ENCODE measurements at regions not wholly inside any gene's neighbourhood (a gene's known extent, or its start where the extent isn't known, plus 50 kb on each side); places are given as distances from the start of the nearest gene placed in this dataset.
"Not testable (repeated sequence)": the region's sequence is repeated elsewhere in the genome, so short reads cannot be mapped to it uniquely, and the experiment has no call there.

GRCh38 chr4:186982160-186982559 lies 258.5 kb upstream of the FAT1 start:
- FAIRE-seq = no peak

GRCh38 chr4:186984105-186984644 lies 260.5 kb upstream of the FAT1 start:
- FAIRE-seq = no peak

GRCh38 chr4:186999686-187000085 lies 276.0 kb upstream of the FAT1 start:
- no peak for FAIRE-seq

GRCh38 chr4:187000281-187000680 lies 276.6 kb upstream of the FAT1 start:
- no peak for FAIRE-seq

- not testable (repeated sequence) for FAIRE-seq
These were observed 278.5 kb upstream of the FAT1 start for GRCh38 chr4:187002133-187002532.

GRCh38 chr4:187004628-187005027 lies 281.0 kb upstream of the FAT1 start:
- FAIRE-seq = no peak

- FAIRE-seq = no peak
These were observed 282.5 kb upstream of the FAT1 start for GRCh38 chr4:187006189-187006618.

- FAIRE-seq = no peak
These were observed 286.4 kb upstream of the FAT1 start for GRCh38 chr4:187010052-187010451.

GRCh38 chr4:187016101-187016500 lies 292.4 kb upstream of the FAT1 start:
- FAIRE-seq = no peak

GRCh38 chr4:187017147-187017546 lies 293.5 kb upstream of the FAT1 start:
- no peak for FAIRE-seq

GRCh38 chr4:187019896-187020295 lies 296.2 kb upstream of the FAT1 start:
- no peak for FAIRE-seq

GRCh38 chr4:187020676-187021075 lies 297.0 kb upstream of the FAT1 start:
- FAIRE-seq = no peak

- no peak for FAIRE-seq
These were observed 298.0 kb upstream of the FAT1 start for GRCh38 chr4:187021436-187022205.

GRCh38 chr4:187027272-187027671 lies 303.6 kb upstream of the FAT1 start:
- FAIRE-seq = no peak

- no peak for FAIRE-seq
These were observed 318.6 kb upstream of the FAT1 start for GRCh38 chr4:187042251-187042650.

- no peak for FAIRE-seq
These were observed 322.8 kb upstream of the FAT1 start for GRCh38 chr4:187046471-187046870.

- FAIRE-seq = no peak
These were observed 335.4 kb upstream of the FAT1 start for GRCh38 chr4:187059021-187059420.

GRCh38 chr4:187059895-187060294 lies 336.2 kb upstream of the FAT1 start:
- no peak for FAIRE-seq

GRCh38 chr4:187060551-187060950 lies 336.9 kb upstream of the FAT1 start:
- FAIRE-seq = no peak

- FAIRE-seq = no peak
These were observed 339.6 kb upstream of the FAT1 start for GRCh38 chr4:187063251-187063650.

- FAIRE-seq = no peak
These were observed 340.4 kb upstream of the FAT1 start for GRCh38 chr4:187064033-187064432.

- FAIRE-seq = no peak
These were observed 341.7 kb upstream of the FAT1 start for GRCh38 chr4:187065396-187065795.

- no peak for FAIRE-seq
These were observed 342.1 kb upstream of the FAT1 start for GRCh38 chr4:187065806-187066205.

- FAIRE-seq = no peak
These were observed 345.7 kb upstream of the FAT1 start for GRCh38 chr4:187069398-187069797.

- FAIRE-seq = no peak
These were observed 346.5 kb upstream of the FAT1 start for GRCh38 chr4:187070158-187070557.
